Hindlimb muscle (tissue), 1 donor: ENCODE measurements at regions not wholly inside any gene's neighbourhood (a gene's known extent, or its start where the extent isn't known, plus 50 kb on each side); places are given as distances from the start of the nearest gene placed in this dataset.
A peak's percentile ranks its signal among the peaks of the same experiment; 100 is the strongest.

ENCODE experiments used
- DNase-seq: peaks from one replicate; pipeline ENCODE4 v3.0.0-alpha.2; 2013

DNA sequence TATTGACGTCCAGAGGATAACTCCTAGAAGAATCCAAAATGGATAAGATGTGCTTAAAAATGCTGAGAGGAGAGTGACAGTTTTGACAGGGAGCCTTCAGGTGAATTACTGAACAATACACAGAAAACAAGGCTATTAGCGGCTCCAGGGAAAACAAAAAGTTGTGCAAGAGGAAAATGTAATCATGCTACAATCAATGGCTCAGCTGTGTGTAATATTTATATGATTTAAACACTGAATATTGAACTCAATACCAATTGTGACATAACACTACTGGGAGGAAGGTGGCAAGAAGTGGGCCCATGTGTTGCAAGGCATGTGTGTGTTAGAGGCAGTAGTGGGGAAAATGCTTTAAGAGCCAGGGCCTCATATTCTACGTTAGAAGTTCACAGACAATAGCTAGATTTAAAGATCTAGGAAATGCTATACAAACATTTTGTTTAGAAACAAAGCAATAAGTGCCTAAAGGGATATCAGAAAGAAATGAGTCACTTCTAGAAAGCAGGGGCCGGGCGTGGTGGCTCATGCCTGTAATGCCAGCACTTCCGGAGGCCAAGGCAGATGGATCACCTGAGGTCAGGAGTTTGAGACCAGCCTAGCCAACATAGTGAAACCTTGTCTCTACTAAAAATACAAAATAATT lies 253.2 kb upstream of the IRX5 start:
- DNase-seq: no peak

- no peak for DNase-seq
Observed at GRCh38 chr16:54673313-54673712, 257.4 kb upstream of the IRX5 start.

GRCh38 chr16:54672500-54672899 lies 258.2 kb upstream of the IRX5 start:
- no peak for DNase-seq

DNA sequence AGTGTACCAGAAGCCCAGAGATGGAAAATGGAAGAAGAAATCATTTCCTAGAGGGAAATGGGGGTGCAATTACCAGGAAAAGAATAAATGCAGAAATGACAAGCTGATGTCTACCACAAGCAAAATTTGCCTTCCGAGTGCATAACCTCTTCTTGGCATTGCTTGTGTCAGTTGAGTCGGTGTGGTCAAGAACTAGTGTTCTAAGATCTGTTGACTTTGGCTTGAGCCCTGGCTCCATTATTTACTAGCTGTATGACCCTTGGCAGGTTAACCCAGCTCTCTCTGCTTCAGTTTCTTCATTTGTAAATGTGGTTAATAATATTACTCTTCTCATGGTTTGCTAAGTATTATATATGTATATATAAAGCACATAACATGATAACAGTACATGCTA lies 273.0 kb upstream of the IRX5 start:
- DNase-seq: no peak

GRCh38 chr16:54657058-54657708 lies 273.5 kb upstream of the IRX5 start:
- DNase-seq: no peak

DNA sequence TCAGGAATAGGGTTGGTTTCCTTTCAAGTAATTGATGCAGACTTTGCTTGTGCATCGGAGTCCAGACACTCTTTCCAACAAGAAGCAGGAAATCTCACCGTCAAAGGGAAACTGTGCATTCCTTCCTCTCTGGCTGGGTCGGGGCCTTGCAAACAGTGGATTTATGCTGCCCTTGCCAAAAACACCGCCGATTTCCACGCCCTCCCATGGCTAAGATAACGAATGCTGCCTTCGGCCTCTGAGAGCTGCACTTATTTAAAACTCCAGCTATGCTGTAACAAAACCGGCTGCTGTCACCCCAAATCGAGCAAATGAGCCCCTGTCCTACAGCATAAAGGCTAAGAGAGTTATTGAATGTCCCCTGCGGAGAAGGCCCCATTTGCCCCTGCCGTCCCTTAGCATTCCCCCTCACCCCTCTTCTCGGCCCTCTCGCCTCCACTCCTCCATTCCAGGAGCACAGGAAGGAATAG lies 275.5 kb upstream of the IRX5 start:
- peak; percentile 56 for DNase-seq

DNA sequence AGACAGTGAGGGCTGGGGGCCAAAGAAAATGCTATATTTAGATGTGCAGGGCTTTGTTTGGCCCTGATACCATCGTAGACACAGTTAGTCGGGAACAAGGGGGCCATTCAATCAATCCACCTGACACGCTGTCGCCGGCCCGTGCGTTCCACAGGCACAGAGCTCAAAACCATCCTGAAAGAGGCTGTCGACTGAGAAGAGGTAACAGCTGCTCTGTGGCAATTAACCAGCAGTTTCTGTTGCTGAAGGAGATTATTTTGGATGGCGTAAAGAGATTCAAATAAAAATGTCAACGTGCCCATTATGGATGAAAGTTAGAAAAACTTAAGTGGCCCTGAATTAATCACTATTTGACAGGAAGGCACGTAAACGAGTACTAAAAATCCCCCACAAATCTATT lies 276.2 kb upstream of the IRX5 start:
- no peak for DNase-seq

DNA sequence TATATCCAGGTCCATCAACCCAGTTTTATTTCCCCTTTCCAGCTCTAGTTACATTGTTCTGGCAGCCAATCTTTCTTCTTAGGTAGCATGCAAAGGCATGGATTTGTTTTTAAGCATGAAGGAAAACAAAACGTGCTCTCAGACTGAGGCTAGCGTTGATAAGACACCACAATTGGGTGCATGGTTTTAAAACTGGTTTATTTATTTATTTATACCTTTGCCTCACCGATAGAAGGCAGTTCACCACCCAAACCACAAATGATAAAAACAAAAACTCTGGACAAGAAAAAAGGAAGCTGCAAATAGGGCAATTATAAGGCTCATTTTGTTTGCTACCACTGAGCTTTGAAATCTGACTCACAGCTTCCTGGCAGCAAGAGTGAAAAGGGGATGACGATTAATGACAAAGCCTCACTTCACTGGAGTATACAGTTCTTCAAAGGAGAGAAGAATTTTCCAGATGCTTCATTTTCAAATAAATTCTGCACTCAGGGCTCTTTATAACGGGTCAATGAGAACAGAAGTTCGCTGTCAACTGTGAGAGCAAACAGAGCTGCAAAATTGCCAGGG lies 278.4 kb upstream of the IRX5 start:
- DNase-seq: no peak

DNA sequence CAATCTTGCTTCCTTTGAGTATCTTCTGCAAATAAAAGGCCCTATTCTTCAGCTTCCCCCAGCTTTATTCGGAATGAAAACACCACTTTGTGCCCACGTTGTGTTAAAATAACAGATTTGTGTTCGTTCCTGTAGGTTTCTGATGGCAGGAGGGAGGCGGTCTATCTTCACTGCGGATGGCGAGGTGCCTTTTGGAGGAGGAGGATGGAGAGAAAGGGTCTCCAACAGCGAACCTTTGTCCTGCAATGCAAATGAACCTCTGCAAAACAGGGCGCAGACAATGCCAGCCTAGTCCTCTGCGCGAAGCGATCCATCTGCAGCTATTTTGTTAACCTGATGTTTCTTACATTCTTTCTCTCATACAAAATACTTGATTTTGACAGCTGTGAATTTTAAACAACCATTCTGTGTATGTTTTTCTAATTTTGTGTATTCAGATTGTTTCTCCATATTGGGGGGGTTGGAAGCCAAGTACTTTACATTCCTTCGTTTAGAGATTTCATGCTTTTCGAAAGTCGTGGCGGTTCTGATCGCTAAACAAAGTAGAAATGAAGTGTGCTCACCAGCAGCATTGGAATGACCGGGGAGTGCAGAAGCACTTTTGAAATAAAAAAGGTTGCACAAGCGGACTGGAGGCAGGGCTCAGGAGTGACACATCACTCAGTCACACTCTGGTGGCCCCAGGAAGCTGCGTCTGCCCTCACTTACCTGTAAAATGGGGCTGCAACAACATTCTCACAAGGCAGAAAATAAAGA lies 279.0 kb upstream of the IRX5 start:
- DNase-seq: no peak

DNA sequence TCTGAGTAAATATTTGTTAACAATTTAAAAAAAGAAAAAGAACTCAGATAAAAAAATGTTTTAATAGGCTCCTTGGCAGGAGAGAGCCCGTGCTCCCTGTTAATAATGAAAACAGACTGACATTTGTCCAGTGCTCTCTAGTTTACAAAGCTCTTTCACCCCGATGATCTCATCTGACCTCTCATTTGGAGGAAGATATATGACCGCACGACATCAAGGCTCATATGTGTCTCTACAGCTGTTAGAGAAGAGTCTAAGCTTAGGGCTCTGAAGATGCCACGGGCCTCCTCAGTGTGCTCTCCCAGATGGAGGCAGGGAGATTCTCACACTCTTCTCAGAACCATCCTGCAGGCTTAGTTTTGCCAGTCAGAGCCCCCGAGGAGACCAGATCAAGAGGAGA lies 280.8 kb upstream of the IRX5 start:
- DNase-seq: no peak

- no peak for DNase-seq
Observed at GRCh38 chr16:54648575-54648974, 282.1 kb upstream of the IRX5 start.

DNA sequence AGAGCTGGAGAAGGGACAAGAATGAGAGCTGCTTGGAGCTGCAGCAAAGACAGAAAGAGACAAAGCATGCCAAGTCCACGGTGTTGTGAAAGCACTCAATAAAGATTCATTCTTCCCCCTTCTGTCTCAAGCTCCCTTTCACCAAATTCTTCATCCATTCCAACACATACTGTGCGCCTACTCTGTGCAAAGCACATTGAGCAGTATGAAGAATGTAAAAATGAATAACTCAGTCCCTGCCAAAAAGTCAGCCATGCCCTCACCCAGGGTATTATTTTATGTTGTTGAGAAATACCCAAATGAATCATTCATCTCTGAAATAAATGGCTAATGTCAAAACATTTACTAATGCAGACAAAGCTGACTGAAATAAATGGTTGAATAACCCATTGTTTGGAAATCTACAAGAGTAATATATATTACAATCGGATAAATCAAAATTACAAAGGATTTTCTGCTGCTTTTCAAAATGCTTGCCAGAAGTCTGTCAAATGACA lies 282.9 kb upstream of the IRX5 start:
- DNase-seq: no peak

DNA sequence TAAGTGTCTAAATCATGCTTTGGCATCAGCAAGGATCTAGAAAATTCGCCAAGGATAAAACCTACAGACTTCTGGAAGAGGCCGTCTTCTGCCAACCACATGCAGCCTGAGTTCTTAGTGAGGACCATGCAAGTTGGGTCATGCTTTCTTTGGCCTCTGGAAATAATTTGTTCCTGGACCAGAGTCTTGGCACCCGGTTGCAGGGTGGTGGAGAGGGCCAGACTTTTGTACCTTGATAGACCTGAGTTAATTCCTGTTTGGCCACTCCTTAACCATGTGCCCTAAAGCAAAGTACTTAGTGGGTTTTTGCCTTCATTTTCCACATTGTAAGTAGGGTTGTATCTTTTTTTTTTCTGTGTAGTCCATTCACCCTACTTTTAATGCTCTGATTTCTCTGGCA lies 283.4 kb upstream of the IRX5 start:
- DNase-seq: no peak

DNA sequence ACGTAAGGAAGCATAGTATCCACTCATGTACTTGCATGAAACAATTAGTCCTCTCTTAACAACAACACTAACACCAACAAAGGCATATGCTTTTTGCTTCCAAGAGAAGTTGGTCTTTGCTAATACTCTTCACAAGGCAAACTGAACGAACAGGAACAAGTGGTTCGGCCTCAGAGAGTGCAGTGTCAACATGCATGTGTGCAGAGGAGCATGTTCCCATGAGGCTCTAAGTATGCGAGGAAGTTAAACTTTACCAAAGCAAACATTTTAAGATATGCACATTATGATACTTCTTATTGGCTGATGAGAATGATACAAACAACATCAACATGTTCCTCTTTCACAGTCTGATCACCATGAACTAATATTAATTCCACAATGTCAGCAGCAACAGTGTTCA lies 285.3 kb upstream of the IRX5 start:
- DNase-seq: no peak

DNA sequence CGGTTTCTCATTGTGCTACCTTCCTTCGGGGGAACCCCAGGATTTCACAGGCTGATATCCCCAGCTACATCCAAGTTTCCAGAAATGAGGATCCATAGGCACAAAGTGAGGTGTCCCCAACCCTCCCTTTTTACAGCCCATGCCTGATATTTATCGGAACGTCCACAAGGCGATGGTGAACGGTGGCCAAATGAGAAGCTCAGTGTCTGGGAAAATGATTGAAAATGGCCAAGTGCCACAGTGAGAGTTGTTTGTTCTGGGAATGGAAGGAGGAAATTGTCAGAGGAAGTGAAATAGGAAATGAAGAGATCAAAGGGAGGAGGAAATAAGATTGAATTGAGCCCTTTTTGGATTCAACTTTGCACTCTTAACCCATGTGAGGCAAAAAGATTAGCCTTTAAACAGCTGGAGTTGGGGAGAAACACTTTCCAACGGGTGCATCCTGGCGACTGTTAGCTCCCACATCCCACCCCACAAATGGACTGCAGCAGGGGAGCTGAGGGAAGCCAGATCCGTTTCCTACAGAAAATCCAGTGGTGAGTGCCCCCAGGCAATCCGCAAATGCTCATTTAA lies 294.4 kb upstream of the IRX5 start:
- DNase-seq: no peak

- DNase-seq: no peak
Observed at GRCh38 chr16:54633943-54634362, 296.7 kb upstream of the IRX5 start.

DNA sequence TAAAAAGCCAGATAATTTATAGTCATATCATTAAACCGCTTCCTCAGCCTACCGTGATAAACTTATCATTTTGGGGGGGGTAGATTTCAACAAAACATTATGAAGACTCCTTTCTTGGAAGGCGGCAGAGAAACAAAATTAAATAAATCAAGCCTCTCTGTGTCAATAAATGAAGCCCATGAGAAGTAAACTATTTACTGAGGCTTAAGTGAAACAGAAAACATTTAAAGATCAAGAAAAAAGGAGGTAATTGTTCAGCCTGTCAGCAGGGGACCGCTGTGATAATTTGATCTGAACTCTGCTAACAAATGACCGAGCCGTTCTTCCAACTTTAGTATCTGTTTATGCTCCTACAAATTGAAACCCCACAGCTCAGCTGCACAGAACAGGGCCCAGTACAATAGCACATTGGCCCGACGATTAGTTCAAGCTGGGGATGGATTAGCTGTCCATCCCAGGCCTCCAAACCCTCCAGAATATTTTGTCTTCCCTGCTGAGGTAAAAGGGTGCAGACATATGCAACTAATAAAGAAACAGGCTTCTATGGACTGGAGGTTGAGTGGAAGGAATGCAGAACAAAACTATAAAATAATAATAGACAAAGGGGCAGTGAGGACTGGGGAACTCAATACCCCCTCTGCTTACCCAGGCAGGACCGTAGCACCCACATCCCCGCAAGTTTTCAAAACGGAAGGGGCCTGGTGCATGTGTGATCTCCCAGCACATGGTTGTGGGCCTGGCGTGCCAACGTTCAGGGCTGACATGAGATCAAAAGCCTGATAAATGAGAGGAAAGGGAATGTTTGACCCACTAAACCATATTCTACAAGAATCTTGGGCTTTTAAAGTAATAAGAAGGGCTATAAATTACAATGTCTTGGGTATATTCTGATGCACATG lies 298.1 kb upstream of the IRX5 start:
- no peak for DNase-seq

GRCh38 chr16:54631782-54632181 lies 298.9 kb upstream of the IRX5 start:
- DNase-seq: no peak

GRCh38 chr16:54630284-54630967 lies 300.2 kb upstream of the IRX5 start:
- no peak for DNase-seq

DNA sequence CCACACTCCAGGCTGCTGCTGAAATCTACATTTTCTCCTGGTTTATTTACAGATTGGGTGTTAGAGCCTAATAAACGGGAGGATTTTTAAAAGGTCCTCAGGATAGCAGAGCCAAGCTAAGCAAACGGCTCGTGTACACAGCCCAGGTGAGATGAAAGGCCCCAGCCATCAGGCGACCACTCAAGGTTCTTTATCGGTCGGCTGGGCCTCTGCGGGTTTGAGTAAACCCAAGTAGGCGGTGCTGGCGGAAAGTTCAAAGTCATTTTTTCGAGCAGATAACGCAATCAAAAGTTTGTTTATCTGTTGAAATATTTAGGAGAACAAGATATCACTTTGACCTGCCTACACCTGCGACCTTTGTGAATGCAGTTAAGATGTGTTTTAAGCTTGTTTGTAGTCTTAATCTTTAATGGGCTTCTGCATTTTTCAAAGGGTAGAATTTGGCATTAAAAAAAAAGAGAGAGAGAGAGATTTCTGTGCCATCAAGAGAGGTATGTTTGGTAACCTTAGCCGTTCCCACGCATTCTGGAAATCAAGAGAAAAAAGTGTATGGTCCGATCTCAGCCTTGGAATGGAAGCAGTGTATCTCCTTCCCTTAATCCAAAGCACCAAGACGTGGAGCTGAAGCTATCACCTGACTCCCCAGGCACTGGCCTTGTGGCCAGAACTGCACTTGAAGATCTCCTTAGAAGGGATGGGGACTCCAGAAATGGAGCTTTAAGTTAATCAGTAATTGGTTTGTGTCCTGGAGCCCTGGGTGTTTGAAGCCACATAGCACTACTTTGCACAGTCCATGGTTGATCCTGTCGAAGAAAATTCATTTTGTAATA lies 301.7 kb upstream of the IRX5 start:
- no peak for DNase-seq
